Right renal pelvis (tissue), 4 donors: ENCODE measurements at regions not wholly inside any gene's neighbourhood (a gene's known extent, or its start where the extent isn't known, plus 50 kb on each side); places are given as distances from the start of the nearest gene placed in this dataset.

Experiments
- DNase-seq, 4 donors: peaks; one replicate each; pipeline ENCODE4 v3.0.0-alpha.2; 2013; ENCODE audit warnings: low read depth in 4 of 4, low spot score in 3 of 4, missing footprints in 1 of 4

GRCh38 chrX:124984140-124984813 is 335.4 kb upstream of the TEX13C start:
- DNase-seq = no peak

DNA sequence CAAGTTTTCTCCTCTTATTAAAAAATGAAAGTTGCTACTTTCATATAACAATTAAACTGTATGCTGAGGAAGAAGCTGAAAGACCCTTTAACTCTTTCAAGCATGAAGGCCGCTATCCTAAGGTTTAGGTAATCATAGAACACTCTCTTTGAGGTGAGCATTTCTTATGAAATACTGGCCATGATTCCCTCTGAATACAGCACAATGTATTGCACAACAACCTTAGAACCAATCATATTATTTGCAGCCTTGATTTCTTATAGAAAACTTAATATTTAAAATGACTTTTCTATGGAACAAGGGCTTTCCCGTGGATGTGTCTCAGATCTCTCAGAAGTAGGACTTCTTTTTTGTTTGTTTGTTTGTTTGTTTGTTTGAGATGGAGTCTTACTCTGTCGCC is 333.4 kb upstream of the TEX13C start:
- no peak for DNase-seq

GRCh38 chrX:124993735-124994134 is 325.9 kb upstream of the TEX13C start:
- DNase-seq = no peak

DNA sequence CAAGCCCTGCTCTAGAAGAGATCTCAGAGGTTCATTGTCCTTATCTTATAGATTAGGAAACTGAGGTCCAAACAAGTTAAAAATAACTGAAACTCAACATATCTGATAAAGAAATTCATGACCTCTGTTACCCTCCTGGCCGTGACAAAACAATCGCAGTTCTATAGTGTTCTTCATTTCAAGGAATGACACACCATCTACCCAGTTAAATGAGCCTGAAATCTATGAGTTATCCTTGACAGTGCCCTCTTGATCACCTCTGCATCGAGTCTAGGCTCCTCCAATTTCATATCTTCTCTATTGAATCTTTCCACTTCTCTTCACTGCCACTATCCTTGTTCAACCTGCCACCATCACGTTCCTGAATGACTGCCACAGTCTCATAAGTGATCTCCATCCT is 325.3 kb upstream of the TEX13C start:
- DNase-seq = no peak

DNA sequence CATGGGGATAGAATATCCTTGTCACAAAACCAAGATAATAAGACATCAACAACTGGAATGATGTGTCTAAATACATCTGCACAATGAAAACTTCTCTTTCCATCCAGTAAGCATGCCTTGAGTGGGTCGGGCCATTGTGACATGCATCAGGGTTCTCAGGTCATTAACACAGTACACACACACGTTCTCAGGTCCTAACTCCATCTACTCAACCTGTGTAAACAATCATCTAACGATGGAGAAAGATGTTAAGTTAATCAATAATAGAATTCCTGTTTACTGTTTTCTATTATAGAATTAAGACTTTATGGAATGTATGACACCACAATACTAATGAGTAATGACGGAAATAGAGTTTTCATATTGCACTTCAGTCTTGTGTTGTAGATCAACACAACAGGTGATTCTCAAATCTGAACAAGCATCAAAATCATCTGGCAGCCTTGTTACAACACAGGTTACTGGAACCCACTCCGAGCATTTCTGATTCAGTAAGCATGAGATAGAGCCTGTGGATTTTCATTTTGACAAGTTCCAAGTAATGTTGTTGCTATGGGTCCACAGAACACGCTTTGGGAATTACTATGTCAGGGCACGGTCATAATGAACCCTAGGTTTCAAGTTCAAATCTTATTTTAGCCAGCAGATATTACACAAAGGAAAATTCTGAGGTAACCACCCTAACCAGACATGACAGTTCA is 315.8 kb upstream of the TEX13C start:
- no peak for DNase-seq

- DNase-seq = no peak
Measured at GRCh38 chrX:125004799-125005198, 314.9 kb upstream of the TEX13C start.

- no peak for DNase-seq
Measured at GRCh38 chrX:125005863-125006262, 313.8 kb upstream of the TEX13C start.

DNA sequence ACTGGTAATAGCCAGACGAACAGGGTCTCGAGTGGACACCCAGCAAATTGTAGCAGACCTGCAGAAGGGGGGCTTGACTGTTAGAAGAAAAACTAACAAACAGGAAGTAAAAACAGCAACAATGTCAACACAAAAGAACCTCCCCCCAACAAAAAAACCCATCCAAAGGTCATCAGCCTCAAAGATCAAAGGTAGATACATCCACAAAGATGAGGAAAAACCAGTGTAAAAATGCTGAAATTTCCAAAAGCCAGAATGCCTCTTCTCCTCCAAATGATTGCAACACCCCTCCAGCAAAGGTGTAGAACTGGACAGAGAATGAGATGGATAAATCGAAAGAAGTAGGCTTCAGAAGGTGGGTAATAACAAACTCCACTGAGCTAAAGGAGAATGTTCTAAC is 313.0 kb upstream of the TEX13C start:
- no peak for DNase-seq

DNA sequence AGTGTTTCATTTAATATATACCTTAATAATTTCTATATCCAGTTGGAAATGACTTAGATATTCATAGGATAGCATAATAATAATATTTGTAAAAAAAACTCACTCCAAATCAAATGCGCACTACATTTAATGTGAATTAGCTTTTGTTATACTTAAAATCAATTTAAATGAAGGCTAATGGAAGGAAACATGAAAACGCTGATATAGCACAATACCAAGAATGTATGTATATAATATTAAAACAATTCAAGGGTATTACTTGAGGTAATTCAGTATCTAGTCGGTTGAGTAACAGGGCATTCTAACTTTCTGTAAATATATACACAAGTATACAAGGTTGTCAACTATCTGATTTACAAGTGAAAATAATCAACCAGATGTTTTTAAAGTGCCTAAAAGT is 307.1 kb upstream of the TEX13C start:
- DNase-seq = no peak

GRCh38 chrX:125029131-125029530 is 290.5 kb upstream of the TEX13C start:
- no peak for DNase-seq
